ENCODE measurements at regions not wholly inside any gene's neighbourhood (a gene's known extent, or its start where the extent isn't known, plus 50 kb on each side); places are given as distances from the start of the nearest gene placed in this dataset.

DNA sequence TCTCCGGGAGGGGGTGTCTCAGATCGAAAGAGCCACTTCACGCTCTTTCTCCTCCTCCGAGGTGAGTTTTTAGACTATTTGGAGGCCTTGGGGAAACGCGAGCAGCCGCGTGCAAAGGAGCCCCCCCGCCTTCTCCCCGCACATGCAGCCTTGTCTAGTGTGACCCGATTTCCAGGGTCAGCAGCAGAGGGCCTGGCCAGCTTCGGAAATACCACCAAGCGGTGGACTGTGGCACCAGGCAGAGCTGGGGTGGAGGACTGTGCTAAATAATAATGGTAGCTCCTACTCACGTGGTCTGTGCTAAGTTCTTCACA is 79.3 kb upstream of the BCOR start:
- Histone ChIP-seq H3K4me3 (peak overlapping the region; percentile 58), H3K9me3 (no peaks in the 10 kb centered on the region), H3K36me3 (no peaks in the 10 kb centered on the region), H3K27ac (peak overlapping the region; percentile 96), H3K27me3 (no peaks in the 10 kb centered on the region), H3K4me1 (peaks cover 34% of the 10 kb centered on the region)
- WGBS: 5% methylated on average over 10 of the region's 14 CpGs
- TF ChIP-seq POLR2AphosphoS5 (IDR thresholded peaks at IDR 0.05) (no peak), POLR2A (IDR thresholded peaks at IDR 0.05) (no peak), EP300 (IDR thresholded peaks at IDR 0.05) (no peak)
- TF ChIP-seq, protein P1, sequence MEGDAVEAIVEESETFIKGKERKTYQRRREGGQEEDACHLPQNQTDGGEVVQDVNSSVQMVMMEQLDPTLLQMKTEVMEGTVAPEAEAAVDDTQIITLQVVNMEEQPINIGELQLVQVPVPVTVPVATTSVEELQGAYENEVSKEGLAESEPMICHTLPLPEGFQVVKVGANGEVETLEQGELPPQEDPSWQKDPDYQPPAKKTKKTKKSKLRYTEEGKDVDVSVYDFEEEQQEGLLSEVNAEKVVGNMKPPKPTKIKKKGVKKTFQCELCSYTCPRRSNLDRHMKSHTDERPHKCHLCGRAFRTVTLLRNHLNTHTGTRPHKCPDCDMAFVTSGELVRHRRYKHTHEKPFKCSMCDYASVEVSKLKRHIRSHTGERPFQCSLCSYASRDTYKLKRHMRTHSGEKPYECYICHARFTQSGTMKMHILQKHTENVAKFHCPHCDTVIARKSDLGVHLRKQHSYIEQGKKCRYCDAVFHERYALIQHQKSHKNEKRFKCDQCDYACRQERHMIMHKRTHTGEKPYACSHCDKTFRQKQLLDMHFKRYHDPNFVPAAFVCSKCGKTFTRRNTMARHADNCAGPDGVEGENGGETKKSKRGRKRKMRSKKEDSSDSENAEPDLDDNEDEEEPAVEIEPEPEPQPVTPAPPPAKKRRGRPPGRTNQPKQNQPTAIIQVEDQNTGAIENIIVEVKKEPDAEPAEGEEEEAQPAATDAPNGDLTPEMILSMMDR (IDR thresholded peaks at IDR 0.05): no peak
- peak in 1 of 2 donors; percentile 65 for DNase-seq (ENCODE audit: low spot score in 2 of 2)

DNA sequence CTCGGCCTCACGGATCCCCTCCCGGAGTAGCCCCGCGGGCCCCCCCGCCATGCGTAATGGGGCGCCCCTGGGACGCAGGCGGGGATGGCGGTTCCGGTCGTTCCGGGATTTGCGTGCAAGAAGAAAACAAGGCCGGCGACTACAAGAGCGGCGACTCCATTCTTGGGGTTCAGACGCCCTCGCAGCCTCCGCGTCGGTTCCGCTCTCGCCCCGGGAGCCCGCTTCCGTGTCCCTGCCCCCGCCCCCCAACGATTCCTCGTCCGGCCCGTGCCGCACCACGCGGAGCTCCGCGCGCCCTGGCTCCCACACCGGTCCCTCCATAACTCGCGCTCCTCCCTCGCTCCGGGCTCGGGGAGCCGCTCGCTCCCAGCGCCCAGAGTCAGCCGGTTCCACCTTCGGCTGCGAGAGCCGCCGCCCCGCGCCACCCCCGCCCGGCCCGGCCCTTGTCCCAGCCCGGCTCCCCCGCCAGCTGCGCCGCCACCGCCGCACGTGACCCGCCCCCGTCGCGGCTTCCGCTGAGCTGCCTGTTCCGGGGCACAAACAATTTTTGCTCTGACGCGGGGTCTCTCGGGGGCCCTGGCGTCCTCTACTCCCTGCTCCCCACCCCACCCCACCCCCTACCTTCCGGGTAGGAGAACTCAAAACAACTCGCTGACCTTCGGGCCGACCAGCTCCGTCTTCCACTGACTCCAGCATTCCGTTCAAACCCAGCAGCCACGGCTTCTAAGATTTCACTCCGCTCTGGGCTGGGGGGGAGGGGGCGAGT is 78.8 kb upstream of the BCOR start:
- DNase-seq (ENCODE audit: low spot score in 2 of 2): peak in 1 of 2 donors; percentile 76
- H3K36me3 ChIP-seq: no peaks in the 10 kb centered on the region
- peaks cover 38% of the 10 kb centered on the region for H3K4me1 ChIP-seq
- H3K9me3 ChIP-seq: no peaks in the 10 kb centered on the region
- TF ChIP-seq EP300 (IDR thresholded peaks at IDR 0.05): no peak
- TF ChIP-seq POLR2A (IDR thresholded peaks at IDR 0.05): peak in 1 of 2 donors; percentile 33
- 4% methylated on average over 4 of the region's 85 CpGs for WGBS
- H3K27ac ChIP-seq: peak overlapping the region; percentile 96
- H3K27me3 ChIP-seq: no peaks in the 10 kb centered on the region
- H3K4me3 ChIP-seq: peak overlapping the region; percentile 58

DNA sequence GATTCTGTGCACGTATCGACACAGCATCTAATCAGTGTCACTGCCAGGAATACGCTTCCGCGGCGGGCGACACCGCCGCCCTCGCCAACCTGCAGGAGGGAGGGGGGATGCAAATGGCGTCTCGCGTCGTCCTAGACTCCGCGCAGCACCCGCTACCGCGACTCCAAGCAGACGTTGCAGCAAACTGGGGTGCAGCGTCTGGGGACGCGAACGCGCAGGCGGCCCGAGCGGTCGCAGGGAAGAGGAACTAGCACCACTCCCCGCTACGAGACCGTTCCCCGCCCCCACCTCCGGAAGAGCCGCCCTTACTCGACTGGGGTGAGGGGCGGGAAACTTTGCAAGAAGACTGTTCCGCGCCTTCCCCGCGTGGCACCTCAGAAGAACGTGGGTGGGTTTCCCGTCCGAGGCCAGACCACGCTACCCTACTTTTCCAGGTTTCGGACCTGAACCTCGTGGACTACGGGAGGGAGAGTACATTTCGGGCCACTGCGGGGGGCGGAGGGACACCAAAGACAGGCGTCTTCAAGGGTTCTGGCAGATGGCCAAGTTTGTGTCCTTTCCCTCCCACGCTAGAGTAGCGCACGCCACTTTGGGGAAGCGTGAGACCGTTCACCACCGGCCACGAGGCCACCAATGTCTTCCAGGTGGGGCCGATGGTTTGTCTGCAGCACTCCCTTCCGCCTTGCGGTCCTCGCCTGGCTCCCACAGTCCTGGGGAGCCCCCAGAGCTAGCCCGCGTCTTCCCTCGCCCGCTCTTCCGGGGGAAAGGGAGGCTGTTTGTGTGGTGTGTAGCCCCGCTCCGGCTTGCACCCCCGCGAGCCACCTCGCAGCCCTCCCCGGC is 78.0 kb upstream of the BCOR start:
- no peaks in the 10 kb centered on the region for H3K27me3 ChIP-seq
- DNase-seq (ENCODE audit: low spot score in 2 of 2): peak in 1 of 2 donors; percentile 87
- WGBS: 26% methylated on average over 10 of the region's 74 CpGs
- peaks cover 44% of the 10 kb centered on the region for H3K4me1 ChIP-seq
- H3K36me3 ChIP-seq: no peaks in the 10 kb centered on the region
- TF ChIP-seq, protein P1 (IDR thresholded peaks at IDR 0.05): no peak
- TF ChIP-seq POLR2AphosphoS5 (IDR thresholded peaks at IDR 0.05) (no peak), POLR2A (IDR thresholded peaks at IDR 0.05) (peak; percentile 8 to 24)
- H3K4me3 ChIP-seq: peak overlapping the region; percentile 58
- peak overlapping the region; percentile 96 for H3K27ac ChIP-seq
- H3K9me3 ChIP-seq: no peaks in the 10 kb centered on the region

DNA sequence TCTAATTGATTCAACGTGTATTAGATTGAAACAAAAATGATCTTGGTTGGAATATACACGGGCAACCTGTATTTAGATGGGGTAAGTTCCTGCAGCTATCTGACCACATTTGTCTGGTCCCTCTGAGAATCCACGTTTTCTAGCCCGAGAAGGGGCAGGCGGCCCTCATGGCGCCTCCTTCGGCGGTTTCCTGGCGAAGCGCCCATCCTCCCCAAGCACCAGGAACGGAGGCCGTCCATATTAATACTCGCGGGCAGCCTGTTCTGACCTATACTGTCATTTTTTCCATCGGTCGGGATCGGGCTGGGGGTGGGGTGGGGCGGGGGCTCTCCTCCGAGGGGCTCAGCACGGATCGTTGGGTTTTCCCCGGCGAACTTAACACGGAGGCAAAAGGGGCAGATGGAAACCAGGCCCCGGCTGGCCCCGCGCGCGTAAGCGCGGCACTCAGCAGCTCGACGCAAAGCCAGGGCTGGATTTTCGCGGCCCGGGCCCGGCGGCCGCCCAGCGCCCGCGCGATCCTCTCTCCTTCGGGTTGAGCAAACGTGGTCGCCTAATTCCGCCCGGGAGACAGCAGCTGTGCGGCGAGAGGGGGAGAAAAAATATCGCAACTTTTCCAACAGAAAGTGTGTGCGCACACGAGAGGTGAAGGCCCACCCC is 77.2 kb upstream of the BCOR start:
- Histone ChIP-seq H3K36me3 (no peaks in the 10 kb centered on the region), H3K4me3 (peak overlapping the region; percentile 58), H3K9me3 (no peaks in the 10 kb centered on the region), H3K4me1 (peaks cover 44% of the 10 kb centered on the region), H3K27ac (peak overlapping the region; percentile 96), H3K27me3 (no peaks in the 10 kb centered on the region)
- no peak for TF ChIP-seq EP300 (IDR thresholded peaks at IDR 0.05)
- 6% methylated on average over 47 of the region's 53 CpGs for WGBS
- DNase-seq (ENCODE audit: low spot score in 2 of 2): peak in 1 of 2 donors; percentile 70

DNA sequence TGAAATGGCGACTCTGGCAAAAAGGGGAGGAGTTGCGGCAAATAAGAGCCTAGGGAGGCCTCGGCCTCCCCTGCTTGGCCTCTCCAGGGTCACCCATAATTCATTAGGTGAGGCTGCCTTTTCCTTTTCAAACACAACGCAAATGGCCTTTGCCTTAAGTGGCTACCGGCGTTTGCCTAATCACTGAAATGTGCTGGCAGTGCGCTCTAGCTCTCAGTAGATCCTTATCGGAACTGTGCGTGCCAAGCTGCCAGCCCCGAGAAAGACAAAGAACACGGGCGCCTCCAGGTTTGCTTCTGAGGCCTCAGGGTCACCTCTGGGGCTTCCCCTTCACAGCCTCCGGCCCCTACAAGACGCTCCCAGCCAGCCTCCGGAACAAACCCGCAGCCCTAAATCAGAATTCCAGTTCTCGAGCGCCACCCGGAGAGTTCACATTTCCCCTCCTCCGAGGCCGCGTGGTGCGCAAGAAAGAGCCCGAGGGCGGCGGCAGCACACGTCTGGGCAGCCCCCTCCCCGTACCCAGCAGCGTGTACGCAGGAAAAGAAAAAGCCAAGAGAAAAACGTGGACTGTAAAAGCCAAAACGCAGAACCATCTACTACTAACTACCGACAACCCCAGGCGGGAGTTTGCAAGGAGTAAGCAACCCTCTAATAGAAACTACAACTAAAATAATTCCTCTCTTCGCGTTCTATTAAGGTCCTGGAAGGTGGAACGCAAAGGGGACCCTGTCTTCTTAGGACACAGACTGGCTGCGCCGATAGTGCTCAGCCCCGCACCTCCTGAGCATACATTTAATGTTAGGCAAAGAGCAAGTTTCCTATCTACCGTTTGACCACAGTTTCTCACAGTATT is 76.5 kb upstream of the BCOR start:
- no peak for TF ChIP-seq EP300 (IDR thresholded peaks at IDR 0.05)
- TF ChIP-seq POLR2A (IDR thresholded peaks at IDR 0.05): no peak
- peaks cover 44% of the 10 kb centered on the region for H3K4me1 ChIP-seq
- peak in 1 of 2 donors; percentile 64 for DNase-seq (ENCODE audit: low spot score in 2 of 2)
- H3K27ac ChIP-seq: peak overlapping the region; percentile 96
- peak overlapping the region; percentile 58 for H3K4me3 ChIP-seq
- no peaks in the 10 kb centered on the region for H3K27me3 ChIP-seq
- H3K9me3 ChIP-seq: no peaks in the 10 kb centered on the region
- 12% methylated on average over 31 of the region's 41 CpGs for WGBS
- no peaks in the 10 kb centered on the region for H3K36me3 ChIP-seq

All from suprapubic skin (tissue), 4 donors.